ENCODE measurements at regions not wholly inside any gene's neighbourhood (a gene's known extent, or its start where the extent isn't known, plus 50 kb on each side); places are given as distances from the start of the nearest gene placed in this dataset.
"Not testable (repeated sequence)": the region's sequence is repeated elsewhere in the genome, so short reads cannot be mapped to it uniquely, and the experiment has no call there.

- no peak for DNase-seq
Measured at GRCh38 chr4:29966386-29966785, 753.8 kb upstream of the PCDH7 start.

GRCh38 chr4:29970626-29971025 is 749.5 kb upstream of the PCDH7 start:
- peak; percentile 6 for DNase-seq

- DNase-seq = peak; percentile 18
Measured at GRCh38 chr4:29972121-29972520, 748.0 kb upstream of the PCDH7 start.

GRCh38 chr4:29983890-29984289 is 736.3 kb upstream of the PCDH7 start:
- no peak for DNase-seq

- DNase-seq = no peak
Measured at GRCh38 chr4:30001628-30002027, 718.5 kb upstream of the PCDH7 start.

GRCh38 chr4:30002341-30002740 is 717.8 kb upstream of the PCDH7 start:
- no peak for DNase-seq

- no peak for DNase-seq
Measured at GRCh38 chr4:30005995-30006394, 714.2 kb upstream of the PCDH7 start.

- DNase-seq = no peak
Measured at GRCh38 chr4:30024526-30024925, 695.6 kb upstream of the PCDH7 start.

GRCh38 chr4:30028826-30029225 is 691.3 kb upstream of the PCDH7 start:
- DNase-seq = no peak

GRCh38 chr4:30056016-30056766 is 664.0 kb upstream of the PCDH7 start:
- DNase-seq = no peak

- DNase-seq = no peak
Measured at GRCh38 chr4:30068234-30068633, 651.9 kb upstream of the PCDH7 start.

GRCh38 chr4:30073011-30073710 is 647.0 kb upstream of the PCDH7 start:
- DNase-seq = no peak

GRCh38 chr4:30092420-30093128 is 627.6 kb upstream of the PCDH7 start:
- DNase-seq = not testable (repeated sequence)

GRCh38 chr4:30094887-30095286 is 625.3 kb upstream of the PCDH7 start:
- DNase-seq = peak; percentile 10

GRCh38 chr4:30103455-30103854 is 616.7 kb upstream of the PCDH7 start:
- peak; percentile 10 for DNase-seq

GRCh38 chr4:30116401-30116800 is 603.8 kb upstream of the PCDH7 start:
- DNase-seq = no peak

GRCh38 chr4:30117433-30117832 is 602.7 kb upstream of the PCDH7 start:
- no peak for DNase-seq

- no peak for DNase-seq
Measured at GRCh38 chr4:30122711-30123110, 597.5 kb upstream of the PCDH7 start.

GRCh38 chr4:30124621-30125020 is 595.5 kb upstream of the PCDH7 start:
- DNase-seq = not testable (repeated sequence)

- DNase-seq = no peak
Measured at GRCh38 chr4:30125868-30126267, 594.3 kb upstream of the PCDH7 start.

GRCh38 chr4:30126351-30126750 is 593.8 kb upstream of the PCDH7 start:
- DNase-seq = no peak

GRCh38 chr4:30148828-30149227 is 571.3 kb upstream of the PCDH7 start:
- not testable (repeated sequence) for DNase-seq

- not testable (repeated sequence) for DNase-seq
Measured at GRCh38 chr4:30149539-30149938, 570.6 kb upstream of the PCDH7 start.

GRCh38 chr4:30153427-30153826 is 566.7 kb upstream of the PCDH7 start:
- no peak for DNase-seq

All from fibroblast of skin of right biceps (primary cell).